ENCODE measurements at regions not wholly inside any gene's neighbourhood (a gene's known extent, or its start where the extent isn't known, plus 50 kb on each side); places are given as distances from the start of the nearest gene placed in this dataset.

- H3K36me3 ChIP-seq: no peaks in the 10 kb centered on the region
- 72 to 84% methylated on average over 2 of the region's 2 CpGs for whole genome bisulfite sequencing, 2 donors
These were observed 82.6 kb upstream of the MPHOSPH6 start for GRCh38 chr16:82252582-82252981.

GRCh38 chr16:82248677-82249076 is 78.7 kb upstream of the MPHOSPH6 start:
- Histone ChIP-seq H3K4me1 (no peaks in the 10 kb centered on the region), H3K4me3 (no peak overlapping the region), H3K27ac (no peak overlapping the region), H3K36me3 (no peaks in the 10 kb centered on the region), H3K9me3 (peaks cover 0 to 6% (median 0%) of the 10 kb centered on the region in 4 donors), H3K27me3 (no peaks in the 10 kb centered on the region)
- TF ChIP-seq CTCF (IDR thresholded peaks at IDR 0.05) (no peak), POLR2AphosphoS5 (IDR thresholded peaks at IDR 0.05) (no peak), EP300 (IDR thresholded peaks at IDR 0.05) (no peak), POLR2A (IDR thresholded peaks at IDR 0.05) (no peak)
- ATAC-seq (ENCODE audit: low FRiP score in 2 of 2): no peak
- 82 to 100% methylated on average over 1 of the region's 1 CpG for WGBS, 2 donors
- DNase-seq: no peak

More at GRCh38 chr16:82252582-82252981, 82.6 kb upstream of the MPHOSPH6 start:
- DNase-seq (no peak), ATAC-seq (ENCODE audit: low FRiP score in 2 of 2) (no peak)
- no peak for TF ChIP-seq POLR2AphosphoS5 (IDR thresholded peaks at IDR 0.05)
- TF ChIP-seq EP300 (IDR thresholded peaks at IDR 0.05): no peak
- Histone ChIP-seq H3K27ac (no peak overlapping the region), H3K4me3 (no peak overlapping the region), H3K27me3 (no peaks in the 10 kb centered on the region), H3K4me1 (no peaks in the 10 kb centered on the region), H3K9me3 (no peaks in the 10 kb centered on the region)

- Histone ChIP-seq H3K27me3 (no peaks in the 10 kb centered on the region), H3K4me3 (no peak overlapping the region), H3K27ac (no peak overlapping the region), H3K36me3 (no peaks in the 10 kb centered on the region), H3K4me1 (no peaks in the 10 kb centered on the region), H3K9me3 (peaks cover 0 to 6% (median 0%) of the 10 kb centered on the region in 4 donors)
- no peak for TF ChIP-seq POLR2A (IDR thresholded peaks at IDR 0.05)
- TF ChIP-seq CTCF (IDR thresholded peaks at IDR 0.05): no peak
- TF ChIP-seq POLR2AphosphoS5 (IDR thresholded peaks at IDR 0.05): no peak
- TF ChIP-seq EP300 (IDR thresholded peaks at IDR 0.05): no peak
- WGBS, 2 donors: 81 to 89% methylated on average over 5 of the region's 5 CpGs
- ATAC-seq (ENCODE audit: low FRiP score in 2 of 2) (no peak), DNase-seq (no peak)
These were observed 78.1 kb upstream of the MPHOSPH6 start for GRCh38 chr16:82248012-82248656.

- Histone ChIP-seq H3K4me3 (no peak overlapping the region), H3K4me1 (no peaks in the 10 kb centered on the region), H3K36me3 (no peaks in the 10 kb centered on the region), H3K9me3 (peaks cover 0 to 6% (median 0%) of the 10 kb centered on the region in 4 donors), H3K27me3 (no peaks in the 10 kb centered on the region), H3K27ac (no peak overlapping the region)
- DNase-seq: no peak
- TF ChIP-seq POLR2A (IDR thresholded peaks at IDR 0.05) (no peak), CTCF (IDR thresholded peaks at IDR 0.05) (no peak), POLR2AphosphoS5 (IDR thresholded peaks at IDR 0.05) (no peak), EP300 (IDR thresholded peaks at IDR 0.05) (no peak)
- ATAC-seq (ENCODE audit: low FRiP score in 2 of 2): no peak
- WGBS, 2 donors: 90 to 95% methylated on average over 9 of the region's 9 CpGs
These were observed 72.2 kb upstream of the MPHOSPH6 start for GRCh38 chr16:82242201-82242600.

- H3K27ac ChIP-seq: no peak overlapping the region
- H3K4me1 ChIP-seq: no peaks in the 10 kb centered on the region
- H3K27me3 ChIP-seq: no peaks in the 10 kb centered on the region
- H3K36me3 ChIP-seq: no peaks in the 10 kb centered on the region
- 81 to 85% methylated on average over 5 of the region's 5 CpGs for WGBS, 2 donors
- H3K9me3 ChIP-seq: peaks cover 0 to 6% (median 0%) of the 10 kb centered on the region in 4 donors
- no peak overlapping the region for H3K4me3 ChIP-seq
- DNase-seq (no peak), ATAC-seq (ENCODE audit: low FRiP score in 2 of 2) (no peak)
- TF ChIP-seq EP300 (IDR thresholded peaks at IDR 0.05) (no peak), CTCF (IDR thresholded peaks at IDR 0.05) (no peak), POLR2AphosphoS5 (IDR thresholded peaks at IDR 0.05) (no peak), POLR2A (IDR thresholded peaks at IDR 0.05) (no peak)
These were observed 71.5 kb upstream of the MPHOSPH6 start for GRCh38 chr16:82241469-82242052.

Measured in upper lobe of left lung (tissue), 6 donors.